ENCODE measurements at regions not wholly inside any gene's neighbourhood (a gene's known extent, or its start where the extent isn't known, plus 50 kb on each side); places are given as distances from the start of the nearest gene placed in this dataset.
"Not testable (repeated sequence)": the region's sequence is repeated elsewhere in the genome, so short reads cannot be mapped to it uniquely, and the experiment has no call there.

GRCh38 chr10:62990126-62990525, 143.0 kb upstream of the NRBF2 start:
- Mint-ChIP-seq H3K4me3 (no peak overlapping the region), H3K36me3 (ENCODE audit: low read depth) (no peaks in the 10 kb centered on the region), H3K27me3 (no peaks in the 10 kb centered on the region), H3K27ac (no peak overlapping the region), H3K4me1 (peaks cover 9% of the 10 kb centered on the region), H3K9me3 (peaks cover 1% of the 10 kb centered on the region)
- DNase-seq, result no peak
- ChIA-PET POLR2A (no interaction called here), CTCF (interaction anchor here (1.5 kb wide), 1 partner anchor 10 kb away, joined by 5 read pairs; no protein-coding TSS in a partner anchor)

- no peak overlapping the region for H3K27ac Mint-ChIP-seq
- H3K36me3 Mint-ChIP-seq (ENCODE audit: low read depth), result no peaks in the 10 kb centered on the region
- ChIA-PET POLR2A (no interaction called here), CTCF (no interaction called here)
- H3K4me3 Mint-ChIP-seq, result no peak overlapping the region
- no peaks in the 10 kb centered on the region for H3K4me1 Mint-ChIP-seq
- H3K27me3 Mint-ChIP-seq, result no peaks in the 10 kb centered on the region
- no peak for DNase-seq
- H3K9me3 Mint-ChIP-seq, result peaks cover 1% of the 10 kb centered on the region
Measured at GRCh38 chr10:62985807-62986600, 147.1 kb upstream of the NRBF2 start.

- H3K4me1 Mint-ChIP-seq, result no peaks in the 10 kb centered on the region
- H3K27ac Mint-ChIP-seq, result no peak overlapping the region
- no peak for DNase-seq
- POLR2A ChIA-PET, result no interaction called here
- no peak overlapping the region for H3K4me3 Mint-ChIP-seq
- CTCF ChIA-PET, result no interaction called here
- H3K36me3 Mint-ChIP-seq (ENCODE audit: low read depth), result no peaks in the 10 kb centered on the region
- H3K27me3 Mint-ChIP-seq, result no peaks in the 10 kb centered on the region
- H3K9me3 Mint-ChIP-seq, result no peaks in the 10 kb centered on the region
Measured at GRCh38 chr10:62981096-62981495, 152.0 kb upstream of the NRBF2 start.

- Mint-ChIP-seq H3K4me1 (no peaks in the 10 kb centered on the region), H3K36me3 (ENCODE audit: low read depth) (no peaks in the 10 kb centered on the region), H3K4me3 (no peak overlapping the region), H3K27ac (no peak overlapping the region), H3K9me3 (no peaks in the 10 kb centered on the region), H3K27me3 (no peaks in the 10 kb centered on the region)
- DNase-seq, result no peak
- ChIA-PET CTCF (no interaction called here), POLR2A (no interaction called here)
Measured at GRCh38 chr10:62980687-62981086, 152.4 kb upstream of the NRBF2 start.

- CTCF ChIA-PET, result no interaction called here
- Mint-ChIP-seq H3K27me3 (no peaks in the 10 kb centered on the region), H3K4me3 (no peak overlapping the region), H3K9me3 (peaks cover 4% of the 10 kb centered on the region), H3K27ac (no peak overlapping the region), H3K36me3 (ENCODE audit: low read depth) (no peaks in the 10 kb centered on the region), H3K4me1 (no peaks in the 10 kb centered on the region)
- POLR2A ChIA-PET, result no interaction called here
- no peak for DNase-seq
Measured at GRCh38 chr10:62979921-62980320, 153.2 kb upstream of the NRBF2 start.

- Mint-ChIP-seq H3K27ac (no peak overlapping the region), H3K36me3 (ENCODE audit: low read depth) (no peaks in the 10 kb centered on the region), H3K9me3 (peaks cover 4% of the 10 kb centered on the region), H3K4me1 (no peaks in the 10 kb centered on the region), H3K4me3 (no peak overlapping the region), H3K27me3 (no peaks in the 10 kb centered on the region)
- ChIA-PET POLR2A (no interaction called here), CTCF (no interaction called here)
- no peak for DNase-seq
Measured at GRCh38 chr10:62978482-62978881, 154.6 kb upstream of the NRBF2 start.

- POLR2A ChIA-PET; H3K9me3 Mint-ChIP-seq; H3K27me3 Mint-ChIP-seq; H3K4me3 Mint-ChIP-seq; CTCF ChIA-PET; H3K27ac Mint-ChIP-seq; DNase-seq; H3K36me3 Mint-ChIP-seq (ENCODE audit: low read depth); H3K4me1 Mint-ChIP-seq: not testable (repeated sequence)
Measured at GRCh38 chr10:62974795-62975194, 158.3 kb upstream of the NRBF2 start.

- H3K27ac Mint-ChIP-seq, result no peak overlapping the region
- CTCF ChIA-PET, result no interaction called here
Measured at GRCh38 chr10:62972103-62972502, 155.9 kb upstream of the EGR2 start.

GRCh38 chr10:62964026-62964425, 147.9 kb upstream of the EGR2 start:
- no peak overlapping the region for H3K27ac Mint-ChIP-seq
- peaks cover 16% of the 10 kb centered on the region for H3K27me3 Mint-ChIP-seq
- POLR2A ChIA-PET, result no interaction called here
- no peak overlapping the region for H3K4me3 Mint-ChIP-seq
- no peaks in the 10 kb centered on the region for H3K4me1 Mint-ChIP-seq
- CTCF ChIA-PET, result no interaction called here
- no peaks in the 10 kb centered on the region for H3K36me3 Mint-ChIP-seq (ENCODE audit: low read depth)
- DNase-seq, result no peak
- H3K9me3 Mint-ChIP-seq, result no peaks in the 10 kb centered on the region

More at GRCh38 chr10:62972103-62972502, 155.9 kb upstream of the EGR2 start:
- H3K9me3 Mint-ChIP-seq, result peaks cover 4% of the 10 kb centered on the region
- H3K36me3 Mint-ChIP-seq (ENCODE audit: low read depth), result no peaks in the 10 kb centered on the region
- H3K4me3 Mint-ChIP-seq, result no peak overlapping the region
- DNase-seq, result no peak
- H3K27me3 Mint-ChIP-seq, result peaks cover 4% of the 10 kb centered on the region
- no peaks in the 10 kb centered on the region for H3K4me1 Mint-ChIP-seq
- POLR2A ChIA-PET, result no interaction called here

- ChIA-PET POLR2A (no interaction called here), CTCF (no interaction called here)
- no peaks in the 10 kb centered on the region for H3K36me3 Mint-ChIP-seq (ENCODE audit: low read depth)
Measured at GRCh38 chr10:62961951-62962523, 145.9 kb upstream of the EGR2 start.

GRCh38 chr10:62960416-62960815, 144.2 kb upstream of the EGR2 start:
- Mint-ChIP-seq H3K27me3 (peaks cover 16% of the 10 kb centered on the region), H3K9me3 (no peaks in the 10 kb centered on the region), H3K36me3 (ENCODE audit: low read depth) (no peaks in the 10 kb centered on the region), H3K4me3 (no peak overlapping the region), H3K27ac (no peak overlapping the region), H3K4me1 (no peaks in the 10 kb centered on the region)
- ChIA-PET POLR2A (no interaction called here), CTCF (no interaction called here)
- no peak for DNase-seq

More at GRCh38 chr10:62961951-62962523, 145.9 kb upstream of the EGR2 start:
- Mint-ChIP-seq H3K27ac (no peak overlapping the region), H3K4me1 (no peaks in the 10 kb centered on the region), H3K9me3 (no peaks in the 10 kb centered on the region), H3K27me3 (peaks cover 20% of the 10 kb centered on the region), H3K4me3 (no peak overlapping the region)
- no peak for DNase-seq

- no peaks in the 10 kb centered on the region for H3K4me1 Mint-ChIP-seq
- H3K9me3 Mint-ChIP-seq, result no peaks in the 10 kb centered on the region
- POLR2A ChIA-PET, result no interaction called here
- CTCF ChIA-PET, result interaction anchor here (0.6 kb wide), 1 partner anchor 106 kb away, joined by 3 read pairs; no protein-coding TSS in a partner anchor
- no peaks in the 10 kb centered on the region for H3K36me3 Mint-ChIP-seq (ENCODE audit: low read depth)
- H3K27ac Mint-ChIP-seq, result no peak overlapping the region
- no peak overlapping the region for H3K4me3 Mint-ChIP-seq
- DNase-seq, result no peak
- H3K27me3 Mint-ChIP-seq, result peaks cover 16% of the 10 kb centered on the region
Measured at GRCh38 chr10:62959553-62959952, 143.4 kb upstream of the EGR2 start.

GRCh38 chr10:62958980-62959379, 142.8 kb upstream of the EGR2 start:
- no peaks in the 10 kb centered on the region for H3K4me1 Mint-ChIP-seq
- no peaks in the 10 kb centered on the region for H3K9me3 Mint-ChIP-seq
- H3K27me3 Mint-ChIP-seq, result peaks cover 15% of the 10 kb centered on the region
- no peak for DNase-seq
- CTCF ChIA-PET, result interaction anchor here (0.6 kb wide), 1 partner anchor 105 kb away, joined by 3 read pairs; no protein-coding TSS in a partner anchor
- no peaks in the 10 kb centered on the region for H3K36me3 Mint-ChIP-seq (ENCODE audit: low read depth)
- H3K27ac Mint-ChIP-seq, result no peak overlapping the region
- no peak overlapping the region for H3K4me3 Mint-ChIP-seq
- POLR2A ChIA-PET, result no interaction called here

- peaks cover 7% of the 10 kb centered on the region for H3K27me3 Mint-ChIP-seq
- no peaks in the 10 kb centered on the region for H3K36me3 Mint-ChIP-seq (ENCODE audit: low read depth)
- CTCF ChIA-PET, result no interaction called here
- H3K9me3 Mint-ChIP-seq, result peaks cover 5% of the 10 kb centered on the region
- H3K4me3 Mint-ChIP-seq, result no peak overlapping the region
- POLR2A ChIA-PET, result no interaction called here
- DNase-seq, result no peak
- no peaks in the 10 kb centered on the region for H3K4me1 Mint-ChIP-seq
- H3K27ac Mint-ChIP-seq, result no peak overlapping the region
Measured at GRCh38 chr10:62946278-62946677, 130.1 kb upstream of the EGR2 start.
